WTC11 (cell line): ENCODE measurements at regions not wholly inside any gene's neighbourhood (a gene's known extent, or its start where the extent isn't known, plus 50 kb on each side); places are given as distances from the start of the nearest gene placed in this dataset.

Source experiments
- ATAC-seq: fragments of 200-7000 bp; cut with Tn5 transposase; 2 replicates; pipeline ENCODE4 v1.10.0; 2021; ENCODE audit warnings: mild to moderate bottlenecking, moderate library complexity
- CTCF ChIA-PET: fragments of 300-600 bp; sonication (Branson Sonifier 250); formaldehyde crosslinking; loops from one replicate; lab custom pipeline; 2021; ENCODE audit warnings: antibody characterized with exemption; lab: Charles Lee
- POLR2A ChIA-PET: fragments of 350-600 bp; sonication (Branson Sonifier 250); formaldehyde crosslinking; loops from one replicate; lab custom pipeline; 2021; ENCODE audit warnings: antibody characterized with exemption; lab: Charles Lee
- DNase-seq: peaks from one replicate; pipeline ENCODE4 v3.0.0; 2021; ENCODE audit warnings: low spot score
- H3K27ac Mint-ChIP-seq: 2 replicates; pipeline ENCODE4 v1.8.0; 2021; ENCODE audit warnings: mixed read lengths
- H3K27me3 Mint-ChIP-seq: 2 replicates; pipeline ENCODE4 v1.8.0; 2021; ENCODE audit warnings: low read depth, mild to moderate bottlenecking, moderate library complexity, mixed read lengths
- H3K36me3 Mint-ChIP-seq: 2 replicates; pipeline ENCODE4 v1.8.0; 2021; ENCODE audit warnings: mixed read lengths
- H3K4me1 Mint-ChIP-seq: 2 replicates; pipeline ENCODE4 v1.8.0; 2022; ENCODE audit warnings: mixed read lengths
- H3K4me3 Mint-ChIP-seq: 2 replicates; pipeline ENCODE4 v1.8.0; 2021; ENCODE audit warnings: mild to moderate bottlenecking, moderate library complexity, mixed read lengths
- H3K9me3 Mint-ChIP-seq: 2 replicates; pipeline ENCODE4 v1.8.0; 2021; ENCODE audit warnings: mixed read lengths
- ELF4 ChIP-seq: sonication (generic); formaldehyde crosslinking; IDR thresholded peaks from 2 replicates; pipeline ENCODE4 v1.8.1; 2022; ENCODE audit warnings: low read depth, mild to moderate bottlenecking, moderate library complexity, missing genetic modification reagents
- FOXJ3 ChIP-seq: sonication (generic); formaldehyde crosslinking; IDR thresholded peaks from 2 replicates; pipeline ENCODE4 v1.9.0; 2021; ENCODE audit warnings: missing genetic modification reagents, mild to moderate bottlenecking, borderline replicate concordance
- FOXK1 ChIP-seq: sonication (generic); formaldehyde crosslinking; IDR thresholded peaks from 2 replicates; pipeline ENCODE4 v1.8.0; 2022; ENCODE audit warnings: mild to moderate bottlenecking, moderate library complexity, missing genetic modification reagents
- GABPB1 ChIP-seq: sonication (generic); formaldehyde crosslinking; IDR thresholded peaks from 2 replicates; pipeline ENCODE4 v1.8.1; 2023; ENCODE audit warnings: mild to moderate bottlenecking, missing genetic modification reagents
- MYBL2 ChIP-seq: sonication (generic); formaldehyde crosslinking; IDR thresholded peaks from 2 replicates; pipeline ENCODE4 v1.8.1; 2023; ENCODE audit warnings: mild to moderate bottlenecking, moderate library complexity, missing genetic modification reagents
- NR1H2 ChIP-seq: sonication (generic); formaldehyde crosslinking; IDR thresholded peaks from 2 replicates; pipeline ENCODE4 v1.9.0; 2021; ENCODE audit warnings: mild to moderate bottlenecking, moderate library complexity, missing genetic modification reagents
- RELA ChIP-seq: sonication (generic); formaldehyde crosslinking; IDR thresholded peaks from 2 replicates; pipeline ENCODE4 v1.8.1; 2022; ENCODE audit warnings: missing genetic modification reagents, mild to moderate bottlenecking, borderline replicate concordance
- TCF7 ChIP-seq: sonication (generic); formaldehyde crosslinking; IDR thresholded peaks from 2 replicates; pipeline ENCODE4 v1.8.0; 2022; ENCODE audit warnings: mild to moderate bottlenecking, low read depth, missing genetic modification reagents, moderate library complexity
- TP53 ChIP-seq: sonication (generic); formaldehyde crosslinking; IDR thresholded peaks from 2 replicates; pipeline ENCODE4 v1.8.1; 2023; ENCODE audit warnings: mild to moderate bottlenecking, missing genetic modification reagents
- ZNF121 ChIP-seq: sonication (generic); formaldehyde crosslinking; IDR thresholded peaks from 2 replicates; pipeline ENCODE4 v1.8.0; 2023; ENCODE audit warnings: missing genetic modification reagents
- ZNF317 ChIP-seq: sonication (generic); formaldehyde crosslinking; IDR thresholded peaks from 2 replicates; pipeline ENCODE4 v1.8.1; 2023; ENCODE audit warnings: low read depth, mild to moderate bottlenecking, moderate library complexity, missing genetic modification reagents, borderline replicate concordance
- TF ChIP-seq, protein P1 (sequence below): sonication (generic); formaldehyde crosslinking; IDR thresholded peaks from 2 replicates; pipeline ENCODE4 v1.8.0; 2023; ENCODE audit warnings: mild to moderate bottlenecking, missing genetic modification reagents
- TF ChIP-seq, protein P2 (sequence below): sonication (generic); formaldehyde crosslinking; IDR thresholded peaks from 2 replicates; pipeline ENCODE4 v1.8.1; 2023; ENCODE audit warnings: mild to moderate bottlenecking, missing genetic modification reagents, borderline replicate concordance
- TF ChIP-seq, protein P3 (sequence below): sonication (generic); formaldehyde crosslinking; IDR thresholded peaks from 2 replicates; pipeline ENCODE4 v1.8.0; 2023; ENCODE audit warnings: missing genetic modification reagents, mild to moderate bottlenecking, borderline replicate concordance
- TF ChIP-seq, protein P4 (sequence below): fragments of 250-450 bp; sonication (Bioruptor Pico); IDR thresholded peaks from 2 replicates; pipeline ENCODE4 v1.9.0; 2021; ENCODE audit warnings: mild to moderate bottlenecking
- TF ChIP-seq, protein P5 (sequence below): sonication (generic); formaldehyde crosslinking; IDR thresholded peaks from 2 replicates; pipeline ENCODE4 v1.8.1; 2022; ENCODE audit warnings: mild to moderate bottlenecking, moderate library complexity, missing genetic modification reagents
- TF ChIP-seq, protein P6 (sequence below): sonication (generic); formaldehyde crosslinking; IDR thresholded peaks from 2 replicates; pipeline ENCODE4 v1.8.1; 2023; ENCODE audit warnings: mild to moderate bottlenecking, moderate library complexity, missing genetic modification reagents

DNA sequence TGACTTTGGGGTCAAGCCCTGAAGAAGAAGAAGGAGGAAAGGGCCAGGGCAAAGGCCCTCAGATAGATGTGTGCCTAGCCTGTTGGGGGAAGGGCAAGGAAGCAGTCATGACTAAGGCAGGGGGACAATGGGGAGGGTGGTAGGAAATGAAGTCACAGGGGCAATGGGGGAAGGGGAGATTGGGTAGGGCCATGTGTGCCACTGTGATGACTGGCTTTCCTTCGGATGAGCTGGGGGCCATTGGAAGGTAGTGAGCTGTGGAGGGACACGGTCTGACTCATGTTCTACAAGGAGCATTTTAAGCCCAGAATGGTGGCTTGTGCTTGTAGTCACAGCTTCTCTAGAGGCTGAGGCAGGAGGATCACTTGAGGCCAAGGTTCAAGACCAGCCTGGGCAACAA, 642.0 kb downstream of the MID1IP1 start (continued):
- TF ChIP-seq ELF4 (no peak), FOXK1 (CRISPR knock-in tag) (no peak), NR1H2 (CRISPR knock-in tag) (no peak)
- TF ChIP-seq, protein P1, sequence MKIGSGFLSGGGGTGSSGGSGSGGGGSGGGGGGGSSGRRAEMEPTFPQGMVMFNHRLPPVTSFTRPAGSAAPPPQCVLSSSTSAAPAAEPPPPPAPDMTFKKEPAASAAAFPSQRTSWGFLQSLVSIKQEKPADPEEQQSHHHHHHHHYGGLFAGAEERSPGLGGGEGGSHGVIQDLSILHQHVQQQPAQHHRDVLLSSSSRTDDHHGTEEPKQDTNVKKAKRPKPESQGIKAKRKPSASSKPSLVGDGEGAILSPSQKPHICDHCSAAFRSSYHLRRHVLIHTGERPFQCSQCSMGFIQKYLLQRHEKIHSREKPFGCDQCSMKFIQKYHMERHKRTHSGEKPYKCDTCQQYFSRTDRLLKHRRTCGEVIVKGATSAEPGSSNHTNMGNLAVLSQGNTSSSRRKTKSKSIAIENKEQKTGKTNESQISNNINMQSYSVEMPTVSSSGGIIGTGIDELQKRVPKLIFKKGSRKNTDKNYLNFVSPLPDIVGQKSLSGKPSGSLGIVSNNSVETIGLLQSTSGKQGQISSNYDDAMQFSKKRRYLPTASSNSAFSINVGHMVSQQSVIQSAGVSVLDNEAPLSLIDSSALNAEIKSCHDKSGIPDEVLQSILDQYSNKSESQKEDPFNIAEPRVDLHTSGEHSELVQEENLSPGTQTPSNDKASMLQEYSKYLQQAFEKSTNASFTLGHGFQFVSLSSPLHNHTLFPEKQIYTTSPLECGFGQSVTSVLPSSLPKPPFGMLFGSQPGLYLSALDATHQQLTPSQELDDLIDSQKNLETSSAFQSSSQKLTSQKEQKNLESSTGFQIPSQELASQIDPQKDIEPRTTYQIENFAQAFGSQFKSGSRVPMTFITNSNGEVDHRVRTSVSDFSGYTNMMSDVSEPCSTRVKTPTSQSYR (CRISPR knock-in tag): no peak

DNA sequence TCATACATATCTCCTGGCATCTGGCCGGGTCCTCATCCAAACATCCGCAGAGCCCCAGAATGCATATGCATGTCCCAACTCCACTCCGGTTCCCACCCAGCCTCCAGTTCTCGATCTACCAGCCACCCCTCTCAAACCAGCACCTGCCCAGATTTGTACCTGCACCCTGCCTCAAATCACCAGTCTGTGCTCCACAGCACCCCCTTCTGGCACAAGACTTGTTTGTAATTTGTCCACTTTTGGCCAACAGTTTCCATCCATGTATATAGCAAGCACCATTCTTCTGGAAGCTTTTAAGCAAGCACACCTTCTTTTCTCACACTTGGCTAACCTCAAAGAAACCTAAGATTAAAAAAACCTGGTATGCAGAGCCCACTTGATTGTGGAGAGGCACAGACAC, 644.1 kb downstream of the MID1IP1 start:
- DNase-seq (peak; percentile 53), ATAC-seq (no peak)
- Mint-ChIP-seq H3K4me1 (peaks cover 5% of the 10 kb centered on the region; the same call in 1 of the 2 replicates), H3K36me3 (no peaks in the 10 kb centered on the region; the same call in 1 of the 2 replicates), H3K27me3 (no peaks in the 10 kb centered on the region), H3K4me3 (no peak overlapping the region), H3K27ac (no peak overlapping the region), H3K9me3 (peaks cover 4% of the 10 kb centered on the region)
- ChIA-PET POLR2A (no interaction called here), CTCF (interaction anchor here (0.5 kb wide), 1 partner anchor 640 kb away, joined by 3 read pairs; no protein-coding TSS in a partner anchor)
- no peak for TF ChIP-seq TCF7 (CRISPR knock-in tag)
- TF ChIP-seq, protein P2, sequence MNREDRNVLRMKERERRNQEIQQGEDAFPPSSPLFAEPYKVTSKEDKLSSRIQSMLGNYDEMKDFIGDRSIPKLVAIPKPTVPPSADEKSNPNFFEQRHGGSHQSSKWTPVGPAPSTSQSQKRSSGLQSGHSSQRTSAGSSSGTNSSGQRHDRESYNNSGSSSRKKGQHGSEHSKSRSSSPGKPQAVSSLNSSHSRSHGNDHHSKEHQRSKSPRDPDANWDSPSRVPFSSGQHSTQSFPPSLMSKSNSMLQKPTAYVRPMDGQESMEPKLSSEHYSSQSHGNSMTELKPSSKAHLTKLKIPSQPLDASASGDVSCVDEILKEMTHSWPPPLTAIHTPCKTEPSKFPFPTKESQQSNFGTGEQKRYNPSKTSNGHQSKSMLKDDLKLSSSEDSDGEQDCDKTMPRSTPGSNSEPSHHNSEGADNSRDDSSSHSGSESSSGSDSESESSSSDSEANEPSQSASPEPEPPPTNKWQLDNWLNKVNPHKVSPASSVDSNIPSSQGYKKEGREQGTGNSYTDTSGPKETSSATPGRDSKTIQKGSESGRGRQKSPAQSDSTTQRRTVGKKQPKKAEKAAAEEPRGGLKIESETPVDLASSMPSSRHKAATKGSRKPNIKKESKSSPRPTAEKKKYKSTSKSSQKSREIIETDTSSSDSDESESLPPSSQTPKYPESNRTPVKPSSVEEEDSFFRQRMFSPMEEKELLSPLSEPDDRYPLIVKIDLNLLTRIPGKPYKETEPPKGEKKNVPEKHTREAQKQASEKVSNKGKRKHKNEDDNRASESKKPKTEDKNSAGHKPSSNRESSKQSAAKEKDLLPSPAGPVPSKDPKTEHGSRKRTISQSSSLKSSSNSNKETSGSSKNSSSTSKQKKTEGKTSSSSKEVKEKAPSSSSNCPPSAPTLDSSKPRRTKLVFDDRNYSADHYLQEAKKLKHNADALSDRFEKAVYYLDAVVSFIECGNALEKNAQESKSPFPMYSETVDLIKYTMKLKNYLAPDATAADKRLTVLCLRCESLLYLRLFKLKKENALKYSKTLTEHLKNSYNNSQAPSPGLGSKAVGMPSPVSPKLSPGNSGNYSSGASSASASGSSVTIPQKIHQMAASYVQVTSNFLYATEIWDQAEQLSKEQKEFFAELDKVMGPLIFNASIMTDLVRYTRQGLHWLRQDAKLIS (CRISPR knock-in tag): no peak
- no peak for TF ChIP-seq RELA
- no peak for TF ChIP-seq TP53 (CRISPR knock-in tag)
- TF ChIP-seq, protein P3, sequence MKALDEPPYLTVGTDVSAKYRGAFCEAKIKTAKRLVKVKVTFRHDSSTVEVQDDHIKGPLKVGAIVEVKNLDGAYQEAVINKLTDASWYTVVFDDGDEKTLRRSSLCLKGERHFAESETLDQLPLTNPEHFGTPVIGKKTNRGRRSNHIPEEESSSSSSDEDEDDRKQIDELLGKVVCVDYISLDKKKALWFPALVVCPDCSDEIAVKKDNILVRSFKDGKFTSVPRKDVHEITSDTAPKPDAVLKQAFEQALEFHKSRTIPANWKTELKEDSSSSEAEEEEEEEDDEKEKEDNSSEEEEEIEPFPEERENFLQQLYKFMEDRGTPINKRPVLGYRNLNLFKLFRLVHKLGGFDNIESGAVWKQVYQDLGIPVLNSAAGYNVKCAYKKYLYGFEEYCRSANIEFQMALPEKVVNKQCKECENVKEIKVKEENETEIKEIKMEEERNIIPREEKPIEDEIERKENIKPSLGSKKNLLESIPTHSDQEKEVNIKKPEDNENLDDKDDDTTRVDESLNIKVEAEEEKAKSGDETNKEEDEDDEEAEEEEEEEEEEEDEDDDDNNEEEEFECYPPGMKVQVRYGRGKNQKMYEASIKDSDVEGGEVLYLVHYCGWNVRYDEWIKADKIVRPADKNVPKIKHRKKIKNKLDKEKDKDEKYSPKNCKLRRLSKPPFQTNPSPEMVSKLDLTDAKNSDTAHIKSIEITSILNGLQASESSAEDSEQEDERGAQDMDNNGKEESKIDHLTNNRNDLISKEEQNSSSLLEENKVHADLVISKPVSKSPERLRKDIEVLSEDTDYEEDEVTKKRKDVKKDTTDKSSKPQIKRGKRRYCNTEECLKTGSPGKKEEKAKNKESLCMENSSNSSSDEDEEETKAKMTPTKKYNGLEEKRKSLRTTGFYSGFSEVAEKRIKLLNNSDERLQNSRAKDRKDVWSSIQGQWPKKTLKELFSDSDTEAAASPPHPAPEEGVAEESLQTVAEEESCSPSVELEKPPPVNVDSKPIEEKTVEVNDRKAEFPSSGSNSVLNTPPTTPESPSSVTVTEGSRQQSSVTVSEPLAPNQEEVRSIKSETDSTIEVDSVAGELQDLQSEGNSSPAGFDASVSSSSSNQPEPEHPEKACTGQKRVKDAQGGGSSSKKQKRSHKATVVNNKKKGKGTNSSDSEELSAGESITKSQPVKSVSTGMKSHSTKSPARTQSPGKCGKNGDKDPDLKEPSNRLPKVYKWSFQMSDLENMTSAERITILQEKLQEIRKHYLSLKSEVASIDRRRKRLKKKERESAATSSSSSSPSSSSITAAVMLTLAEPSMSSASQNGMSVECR (CRISPR knock-in tag): no peak
- TF ChIP-seq, protein P4, sequence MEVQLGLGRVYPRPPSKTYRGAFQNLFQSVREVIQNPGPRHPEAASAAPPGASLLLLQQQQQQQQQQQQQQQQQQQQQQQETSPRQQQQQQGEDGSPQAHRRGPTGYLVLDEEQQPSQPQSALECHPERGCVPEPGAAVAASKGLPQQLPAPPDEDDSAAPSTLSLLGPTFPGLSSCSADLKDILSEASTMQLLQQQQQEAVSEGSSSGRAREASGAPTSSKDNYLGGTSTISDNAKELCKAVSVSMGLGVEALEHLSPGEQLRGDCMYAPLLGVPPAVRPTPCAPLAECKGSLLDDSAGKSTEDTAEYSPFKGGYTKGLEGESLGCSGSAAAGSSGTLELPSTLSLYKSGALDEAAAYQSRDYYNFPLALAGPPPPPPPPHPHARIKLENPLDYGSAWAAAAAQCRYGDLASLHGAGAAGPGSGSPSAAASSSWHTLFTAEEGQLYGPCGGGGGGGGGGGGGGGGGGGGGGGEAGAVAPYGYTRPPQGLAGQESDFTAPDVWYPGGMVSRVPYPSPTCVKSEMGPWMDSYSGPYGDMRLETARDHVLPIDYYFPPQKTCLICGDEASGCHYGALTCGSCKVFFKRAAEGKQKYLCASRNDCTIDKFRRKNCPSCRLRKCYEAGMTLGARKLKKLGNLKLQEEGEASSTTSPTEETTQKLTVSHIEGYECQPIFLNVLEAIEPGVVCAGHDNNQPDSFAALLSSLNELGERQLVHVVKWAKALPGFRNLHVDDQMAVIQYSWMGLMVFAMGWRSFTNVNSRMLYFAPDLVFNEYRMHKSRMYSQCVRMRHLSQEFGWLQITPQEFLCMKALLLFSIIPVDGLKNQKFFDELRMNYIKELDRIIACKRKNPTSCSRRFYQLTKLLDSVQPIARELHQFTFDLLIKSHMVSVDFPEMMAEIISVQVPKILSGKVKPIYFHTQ (CRISPR knock-in tag): no peak
- TF ChIP-seq, protein P5, sequence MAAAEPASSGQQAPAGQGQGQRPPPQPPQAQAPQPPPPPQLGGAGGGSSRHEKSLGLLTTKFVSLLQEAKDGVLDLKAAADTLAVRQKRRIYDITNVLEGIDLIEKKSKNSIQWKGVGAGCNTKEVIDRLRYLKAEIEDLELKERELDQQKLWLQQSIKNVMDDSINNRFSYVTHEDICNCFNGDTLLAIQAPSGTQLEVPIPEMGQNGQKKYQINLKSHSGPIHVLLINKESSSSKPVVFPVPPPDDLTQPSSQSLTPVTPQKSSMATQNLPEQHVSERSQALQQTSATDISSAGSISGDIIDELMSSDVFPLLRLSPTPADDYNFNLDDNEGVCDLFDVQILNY: no peak
- TF ChIP-seq MYBL2 (CRISPR knock-in tag): no peak
- TF ChIP-seq ELF4: no peak
- no peak for TF ChIP-seq GABPB1 (CRISPR knock-in tag)
- no peak for TF ChIP-seq ZNF121
- no peak for TF ChIP-seq ZNF317 (CRISPR knock-in tag)
- TF ChIP-seq, protein P6, sequence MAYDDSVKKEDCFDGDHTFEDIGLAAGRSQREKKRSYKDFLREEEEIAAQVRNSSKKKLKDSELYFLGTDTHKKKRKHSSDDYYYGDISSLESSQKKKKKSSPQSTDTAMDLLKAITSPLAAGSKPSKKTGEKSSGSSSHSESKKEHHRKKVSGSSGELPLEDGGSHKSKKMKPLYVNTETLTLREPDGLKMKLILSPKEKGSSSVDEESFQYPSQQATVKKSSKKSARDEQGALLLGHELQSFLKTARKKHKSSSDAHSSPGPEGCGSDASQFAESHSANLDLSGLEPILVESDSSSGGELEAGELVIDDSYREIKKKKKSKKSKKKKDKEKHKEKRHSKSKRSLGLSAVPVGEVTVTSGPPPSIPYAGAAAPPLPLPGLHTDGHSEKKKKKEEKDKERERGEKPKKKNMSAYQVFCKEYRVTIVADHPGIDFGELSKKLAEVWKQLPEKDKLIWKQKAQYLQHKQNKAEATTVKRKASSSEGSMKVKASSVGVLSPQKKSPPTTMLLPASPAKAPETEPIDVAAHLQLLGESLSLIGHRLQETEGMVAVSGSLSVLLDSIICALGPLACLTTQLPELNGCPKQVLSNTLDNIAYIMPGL (CRISPR knock-in tag): no peak
- TF ChIP-seq FOXJ3 (CRISPR knock-in tag): no peak
